ENCODE measurements at regions not wholly inside any gene's neighbourhood (a gene's known extent, or its start where the extent isn't known, plus 50 kb on each side); places are given as distances from the start of the nearest gene placed in this dataset.

DNA sequence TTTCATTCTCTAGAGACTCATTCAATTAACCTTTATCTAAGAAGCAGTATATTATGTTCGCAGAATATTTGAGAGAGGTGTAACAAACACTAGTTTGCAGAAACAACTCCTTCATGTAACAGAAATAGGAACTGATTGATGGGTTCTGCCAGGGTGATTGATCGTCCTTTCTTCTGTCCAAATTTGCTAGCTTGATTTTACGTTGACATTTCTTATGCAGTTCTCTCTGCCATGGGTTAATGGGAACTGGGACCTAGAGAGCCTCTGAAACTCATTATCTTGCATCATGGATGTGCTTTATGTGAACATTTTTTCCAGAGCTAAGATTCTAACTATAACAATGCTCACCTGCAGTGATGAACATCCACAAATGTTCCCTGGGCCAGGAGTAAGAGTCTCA is 107.0 kb downstream of the SLC24A2 start:
- intact Hi-C loops (cut with micrococcal nuclease), result no loop called here
- ChIA-PET POLR2A (no interaction called here), CTCF (no interaction called here)
- Mint-ChIP-seq H3K27me3 (no peaks in the 10 kb centered on the region), H3K27ac (no peak overlapping the region), H3K4me3 (no peak overlapping the region), H3K9me3 (peaks cover 17% of the 10 kb centered on the region), H3K4me1 (no peaks in the 10 kb centered on the region), H3K36me3 (ENCODE audit: low read depth) (no peaks in the 10 kb centered on the region)
- TF ChIP-seq CTCF (IDR thresholded peaks at IDR 0.05), result no peak
- DNase-seq (no peak), ATAC-seq (ENCODE audit: low read depth) (no peak)

DNA sequence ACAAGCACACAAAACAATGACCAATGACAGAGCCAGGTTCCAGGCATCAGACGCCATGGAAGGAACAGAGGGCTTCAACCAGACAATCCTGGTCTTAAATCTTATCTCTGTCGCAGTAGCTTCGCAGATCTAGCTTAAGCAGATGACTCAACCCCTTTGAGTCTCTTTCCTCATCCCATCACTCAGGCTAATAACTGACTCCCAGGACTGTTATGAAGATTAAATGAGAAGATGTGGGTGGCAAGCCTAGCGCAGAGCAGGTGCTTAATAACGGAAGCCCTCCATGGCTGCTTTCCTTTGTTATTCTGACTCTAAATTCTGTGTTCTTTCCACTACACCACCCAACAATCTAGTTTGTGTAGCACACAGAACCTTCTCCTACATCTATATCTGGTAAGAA is 110.9 kb downstream of the SLC24A2 start:
- H3K4me3 Mint-ChIP-seq, result no peak overlapping the region
- intact Hi-C loops (cut with micrococcal nuclease), result no loop called here
- no peaks in the 10 kb centered on the region for H3K4me1 Mint-ChIP-seq
- ATAC-seq (ENCODE audit: low read depth) (no peak), DNase-seq (no peak)
- no peaks in the 10 kb centered on the region for H3K27me3 Mint-ChIP-seq
- peaks cover 2% of the 10 kb centered on the region for H3K9me3 Mint-ChIP-seq
- H3K27ac Mint-ChIP-seq, result no peak overlapping the region
- H3K36me3 Mint-ChIP-seq (ENCODE audit: low read depth), result no peaks in the 10 kb centered on the region
- no peak for TF ChIP-seq CTCF (IDR thresholded peaks at IDR 0.05)
- POLR2A ChIA-PET, result no interaction called here
- CTCF ChIA-PET, result no interaction called here

DNA sequence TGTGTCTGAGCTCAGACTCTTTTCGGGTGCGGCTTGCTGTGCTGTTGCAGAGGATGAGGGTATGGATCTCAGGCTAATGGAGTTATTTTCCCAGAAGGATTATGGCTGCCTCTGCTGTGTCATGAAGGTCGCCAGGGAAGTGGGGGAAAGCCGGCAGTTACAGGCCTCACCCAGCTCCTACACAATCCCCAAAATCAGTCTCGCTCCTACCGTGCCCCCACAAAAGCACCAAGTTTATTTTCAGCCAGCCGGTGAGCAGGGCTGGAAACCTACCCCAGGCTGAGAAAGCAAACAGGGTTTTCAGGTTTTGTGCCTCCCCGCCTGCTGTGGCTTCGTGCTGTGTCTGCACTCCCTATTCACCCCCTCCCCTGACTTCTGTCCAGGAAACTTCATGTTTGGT is 113.3 kb downstream of the SLC24A2 start:
- intact Hi-C loops (cut with micrococcal nuclease), result no loop called here
- no peak overlapping the region for H3K4me3 Mint-ChIP-seq
- no peak for TF ChIP-seq CTCF (IDR thresholded peaks at IDR 0.05)
- ChIA-PET CTCF (no interaction called here), POLR2A (no interaction called here)
- DNase-seq (no peak), ATAC-seq (ENCODE audit: low read depth) (no peak)
- no peaks in the 10 kb centered on the region for H3K36me3 Mint-ChIP-seq (ENCODE audit: low read depth)
- peaks cover 5% of the 10 kb centered on the region for H3K9me3 Mint-ChIP-seq
- H3K27ac Mint-ChIP-seq, result no peak overlapping the region
- H3K4me1 Mint-ChIP-seq, result no peaks in the 10 kb centered on the region
- no peaks in the 10 kb centered on the region for H3K27me3 Mint-ChIP-seq

DNA sequence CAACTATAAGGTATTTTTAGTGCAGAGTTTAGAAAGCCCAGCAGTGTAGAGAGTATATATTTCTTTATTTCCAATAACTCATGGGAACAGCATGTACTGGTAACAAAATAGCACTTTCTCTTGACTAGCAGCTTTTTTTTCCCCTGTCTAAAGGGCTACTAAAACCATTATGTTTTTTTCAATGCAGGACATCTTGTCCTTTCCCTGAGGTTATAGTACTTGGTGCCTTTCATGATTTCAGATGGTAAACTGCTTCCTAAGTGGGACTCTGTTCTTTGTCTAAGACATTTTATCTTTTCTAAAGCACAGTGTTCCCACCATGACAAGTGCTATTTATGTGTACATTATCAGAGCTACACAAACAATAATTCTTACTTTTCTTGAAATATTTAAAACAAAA is 122.3 kb downstream of the SLC24A2 start:
- CTCF ChIA-PET, result no interaction called here
- H3K27ac Mint-ChIP-seq, result no peak overlapping the region
- no peak for ATAC-seq (ENCODE audit: low read depth)

GRCh38 chr9:19665146-19665863 is 123.5 kb downstream of the SLC24A2 start:
- ChIA-PET POLR2A (no interaction called here), CTCF (no interaction called here)
- DNase-seq, result no peak
- ATAC-seq (ENCODE audit: low read depth), result no peak
- intact Hi-C loops (cut with micrococcal nuclease), result no loop called here
- Mint-ChIP-seq H3K36me3 (ENCODE audit: low read depth) (no peaks in the 10 kb centered on the region), H3K9me3 (no peaks in the 10 kb centered on the region), H3K4me3 (no peak overlapping the region), H3K4me1 (no peaks in the 10 kb centered on the region), H3K27me3 (peaks cover 2% of the 10 kb centered on the region), H3K27ac (no peak overlapping the region)
- no peak for TF ChIP-seq CTCF (IDR thresholded peaks at IDR 0.05)

More for the DNA sequence above, 122.3 kb downstream of the SLC24A2 start:
- intact Hi-C loops (cut with micrococcal nuclease), result no loop called here
- H3K4me1 Mint-ChIP-seq, result no peaks in the 10 kb centered on the region
- H3K9me3 Mint-ChIP-seq, result no peaks in the 10 kb centered on the region
- TF ChIP-seq CTCF (IDR thresholded peaks at IDR 0.05), result no peak
- H3K27me3 Mint-ChIP-seq, result peaks cover 2% of the 10 kb centered on the region
- POLR2A ChIA-PET, result no interaction called here
- no peak for DNase-seq
- H3K36me3 Mint-ChIP-seq (ENCODE audit: low read depth), result no peaks in the 10 kb centered on the region
- H3K4me3 Mint-ChIP-seq, result no peak overlapping the region

All from activated B cell treated with CpG ODN at 0.5 μM for 24 hours (primary cell).